Dermis blood vessel endothelial cell (primary cell): ENCODE measurements at regions not wholly inside any gene's neighbourhood (a gene's known extent, or its start where the extent isn't known, plus 50 kb on each side); places are given as distances from the start of the nearest gene placed in this dataset.

Source experiments
- DNase-seq: peaks from one replicate; pipeline ENCODE4 v3.0.0; 2010

- DNase-seq: no peak
Measured at GRCh38 chr15:47432826-47433225, 284.5 kb upstream of the SEMA6D start.

DNA sequence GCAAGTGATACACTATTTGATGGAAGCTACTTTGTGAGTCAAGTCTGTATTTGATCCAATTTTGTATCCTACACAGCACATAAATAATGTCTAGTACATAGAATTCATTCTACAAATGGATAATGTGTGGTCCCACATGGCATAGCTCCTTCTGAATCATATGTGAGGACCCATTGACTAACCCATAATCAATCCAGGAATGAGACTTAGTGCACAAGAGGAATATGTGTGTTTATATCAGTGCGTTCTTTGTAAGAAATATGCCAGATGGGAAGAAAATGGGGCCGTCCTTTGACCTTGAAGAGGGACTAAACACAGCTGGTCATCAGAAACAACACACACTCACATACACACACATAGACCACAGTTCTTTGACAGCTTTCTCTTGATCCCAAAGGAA, 282.7 kb upstream of the SEMA6D start:
- DNase-seq: no peak

DNA sequence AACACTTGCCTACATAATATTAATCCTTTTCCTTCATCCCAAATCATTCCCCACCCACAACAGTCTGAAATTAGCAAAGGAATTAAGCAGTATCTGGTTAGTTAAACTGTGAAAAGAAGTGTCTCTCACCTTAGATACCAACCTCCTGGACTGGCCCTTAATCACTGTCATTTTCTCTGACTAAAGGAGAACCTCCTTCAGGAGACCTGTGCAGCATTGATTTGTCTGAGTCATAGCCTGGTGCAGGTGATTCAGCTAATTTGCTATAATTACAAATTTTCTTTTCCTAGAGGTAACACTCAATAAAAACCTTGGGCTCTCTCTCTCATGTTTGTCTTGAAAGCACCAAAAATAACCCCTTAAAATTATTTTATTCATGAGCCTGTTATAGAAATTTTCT, 279.8 kb upstream of the SEMA6D start:
- no peak for DNase-seq

GRCh38 chr15:47439146-47440111, 277.9 kb upstream of the SEMA6D start:
- peak; percentile 60 for DNase-seq

GRCh38 chr15:47442371-47442770, 274.9 kb upstream of the SEMA6D start:
- DNase-seq: no peak

GRCh38 chr15:47443839-47444238, 273.5 kb upstream of the SEMA6D start:
- no peak for DNase-seq

DNA sequence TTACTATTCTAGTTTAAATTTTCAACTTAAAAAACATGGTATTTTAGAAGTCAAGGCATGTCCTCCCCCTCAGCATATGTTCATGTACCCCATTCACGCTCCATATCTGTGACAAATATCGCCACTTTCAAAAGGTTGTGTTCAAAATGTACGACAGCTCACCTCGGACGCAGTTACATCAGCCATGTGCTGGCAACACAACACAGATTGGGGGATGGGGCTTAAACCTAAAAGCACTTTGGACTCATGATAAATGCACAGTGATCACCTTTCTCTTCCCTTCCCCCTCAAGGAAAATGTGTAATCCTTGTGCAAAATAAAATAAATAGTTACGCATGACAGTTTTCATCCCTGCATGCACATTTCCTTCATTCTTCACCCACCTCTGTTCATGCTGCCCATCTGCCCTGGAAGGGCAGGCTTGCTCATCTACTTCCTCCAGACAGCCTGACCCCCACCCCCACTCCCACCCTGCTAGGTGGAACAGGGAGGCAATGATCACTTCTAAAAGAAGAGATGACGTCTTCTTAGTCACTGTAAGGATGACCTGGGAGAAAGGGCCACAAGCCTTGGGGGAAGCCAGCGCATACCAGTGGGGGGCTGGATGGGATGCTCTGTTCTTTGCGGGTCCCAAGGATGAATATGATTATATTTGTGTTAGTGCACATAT, 271.4 kb upstream of the SEMA6D start:
- no peak for DNase-seq

- DNase-seq: peak; percentile 28
Measured at GRCh38 chr15:47460795-47461573, 256.3 kb upstream of the SEMA6D start.

DNA sequence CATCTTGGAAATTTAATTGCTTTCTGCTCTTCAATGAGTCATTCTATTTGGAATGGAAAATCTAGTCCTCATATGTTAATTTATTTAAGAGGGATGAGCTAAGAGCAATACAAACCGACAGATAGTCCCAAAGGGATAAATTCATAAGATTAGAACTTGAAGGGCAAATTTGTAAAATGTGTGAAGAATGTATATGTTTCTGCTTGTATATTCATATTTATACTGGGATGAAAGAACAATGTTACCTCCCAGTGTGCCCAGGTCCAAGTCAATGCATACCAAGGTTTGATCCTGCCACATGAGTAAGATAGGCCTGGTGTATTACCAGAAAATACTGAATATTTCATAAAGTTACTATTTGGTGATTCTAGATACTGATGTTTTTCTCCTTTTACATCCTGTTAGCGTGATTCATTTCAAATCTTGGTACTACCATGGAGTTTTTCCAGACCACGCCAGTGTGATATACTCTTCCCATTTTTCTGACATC, 255.6 kb upstream of the SEMA6D start:
- DNase-seq: no peak

DNA sequence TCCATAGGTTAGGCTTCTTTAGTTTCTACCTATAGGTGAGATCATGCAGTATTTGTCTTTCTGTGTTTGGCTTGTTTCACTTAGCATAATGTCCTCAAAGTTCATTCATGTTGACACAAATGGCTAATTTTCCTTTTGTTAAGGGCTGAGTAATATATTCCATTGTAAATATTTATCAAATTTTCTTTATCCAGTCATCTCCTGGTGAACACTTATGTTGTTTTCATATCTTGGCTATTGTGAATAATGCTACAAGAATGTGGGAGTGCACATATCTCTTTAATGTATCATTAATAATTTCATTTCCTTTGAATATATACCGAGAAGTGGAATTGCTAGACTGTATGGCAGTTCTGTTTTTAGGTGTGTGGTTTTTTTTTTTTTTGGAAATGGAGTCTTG, 250.9 kb upstream of the SEMA6D start:
- peak; percentile 74 for DNase-seq

DNA sequence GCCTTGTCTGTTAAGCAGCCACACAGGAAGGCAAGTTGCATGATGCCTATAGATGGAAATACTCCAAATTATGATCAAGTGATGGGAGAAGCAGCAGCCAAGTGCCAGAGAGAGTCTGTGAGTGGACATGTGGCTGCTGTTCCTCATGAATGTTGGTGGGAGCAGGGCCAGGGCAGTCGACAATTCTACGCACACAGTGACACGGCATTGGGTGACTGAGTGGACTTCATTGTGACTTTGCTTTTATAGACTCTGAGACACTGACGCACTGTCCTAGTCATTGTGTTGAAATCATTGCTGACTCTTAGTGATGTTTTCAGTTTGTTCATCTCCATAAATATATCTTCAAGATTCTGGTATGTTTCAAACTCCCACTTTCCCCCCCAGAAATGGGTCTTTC, 246.3 kb upstream of the SEMA6D start:
- no peak for DNase-seq

DNA sequence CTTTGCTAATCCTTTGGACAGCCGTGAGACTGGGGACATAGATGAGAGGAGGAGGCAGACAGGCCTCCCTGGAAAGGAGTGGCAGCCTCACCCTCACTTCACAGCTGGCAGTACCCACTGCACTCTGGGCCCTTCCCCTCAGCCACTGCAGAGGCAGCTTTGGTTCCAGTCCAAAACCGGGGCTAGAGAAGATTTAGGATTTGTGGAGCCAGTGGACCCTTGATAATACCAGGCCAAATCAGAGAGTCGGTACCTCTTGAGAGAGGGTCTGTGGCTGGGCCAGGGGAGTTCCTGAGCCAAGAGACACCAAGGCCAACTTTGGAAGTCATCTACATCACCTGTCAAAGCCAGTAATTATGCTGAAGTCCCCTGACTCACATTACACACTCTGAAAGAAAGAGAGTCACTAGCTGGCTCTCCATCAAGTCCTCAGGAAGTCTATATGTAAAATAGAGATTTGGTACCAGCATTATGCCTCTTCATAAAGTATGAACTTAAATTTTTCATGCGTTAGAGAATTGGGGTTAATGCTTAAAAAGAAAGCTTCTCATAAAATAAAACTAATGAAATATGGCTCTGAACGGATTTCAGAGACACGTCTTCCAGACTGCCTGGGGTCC, 244.1 kb upstream of the SEMA6D start:
- no peak for DNase-seq

- DNase-seq: peak; percentile 63
Measured at GRCh38 chr15:47473832-47474231, 243.5 kb upstream of the SEMA6D start.

DNA sequence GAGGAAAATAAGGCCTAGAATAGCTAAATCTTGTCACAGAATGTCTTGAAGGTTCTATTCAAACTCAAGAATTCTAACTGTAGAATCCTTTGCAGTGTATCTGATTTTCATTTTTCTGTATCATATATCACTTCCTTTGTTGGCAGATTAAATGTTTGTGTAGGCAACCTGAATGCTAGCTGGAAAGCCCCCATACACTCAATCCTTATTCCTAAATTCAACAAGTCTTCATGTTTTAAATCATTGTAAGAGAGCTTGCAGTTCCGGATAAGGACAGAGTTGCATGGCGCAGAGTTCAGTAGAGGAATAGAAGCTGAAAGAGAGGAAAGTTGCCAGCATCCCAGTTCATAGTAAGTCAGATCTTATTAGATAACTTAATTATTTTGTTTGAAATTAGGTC, 242.0 kb upstream of the SEMA6D start:
- no peak for DNase-seq

- DNase-seq: no peak
Measured at GRCh38 chr15:47477341-47477740, 240.0 kb upstream of the SEMA6D start.

- DNase-seq: peak; percentile 48
Measured at GRCh38 chr15:47484059-47484458, 233.2 kb upstream of the SEMA6D start.

GRCh38 chr15:47484997-47485396, 232.3 kb upstream of the SEMA6D start:
- no peak for DNase-seq

DNA sequence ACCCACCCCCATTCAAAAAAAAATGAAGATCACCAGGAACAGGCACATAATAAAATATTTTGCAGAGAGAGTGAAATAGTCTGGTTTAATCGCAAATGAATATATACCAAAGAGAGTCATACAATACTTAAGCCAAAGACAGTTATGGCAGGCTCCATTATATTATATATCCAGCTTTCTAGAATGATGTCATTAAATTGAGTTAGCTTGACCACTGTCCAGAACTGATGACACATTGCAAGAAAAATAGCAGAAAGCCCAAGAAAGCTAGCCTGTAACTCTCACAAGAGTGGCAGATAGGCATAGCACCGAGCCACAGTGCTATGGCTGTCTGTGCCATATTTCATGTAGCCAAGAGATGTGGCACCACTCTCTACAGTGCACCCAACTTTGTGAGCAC, 231.9 kb upstream of the SEMA6D start:
- no peak for DNase-seq

DNA sequence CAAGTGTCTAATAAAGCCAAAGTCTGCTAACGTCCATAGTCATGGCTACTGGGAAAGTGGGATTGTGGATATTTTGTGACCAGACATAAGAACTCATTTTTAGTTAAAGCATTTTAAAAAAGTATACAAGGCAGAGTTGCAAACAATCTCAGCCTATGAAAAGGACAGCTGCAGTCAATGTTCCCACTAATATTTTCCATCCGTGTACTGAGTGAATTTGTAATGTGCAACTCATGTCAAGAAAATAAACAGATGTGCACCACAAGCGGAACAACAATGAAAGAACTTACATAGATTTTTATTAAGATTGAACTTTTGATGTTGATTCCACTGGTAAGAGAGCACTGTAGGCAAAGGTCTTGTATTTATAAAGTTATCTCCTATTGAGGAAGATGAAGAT, 231.3 kb upstream of the SEMA6D start:
- DNase-seq: no peak

GRCh38 chr15:47492195-47492594, 225.1 kb upstream of the SEMA6D start:
- no peak for DNase-seq

GRCh38 chr15:47493357-47494247, 223.7 kb upstream of the SEMA6D start:
- no peak for DNase-seq
